SIG-M5 (cell line): ENCODE measurements at regions not wholly inside any gene's neighbourhood (a gene's known extent, or its start where the extent isn't known, plus 50 kb on each side); places are given as distances from the start of the nearest gene placed in this dataset.
"Not testable (repeated sequence)": the region's sequence is repeated elsewhere in the genome, so short reads cannot be mapped to it uniquely, and the experiment has no call there.

Source experiments
- DNase-seq: peaks from one replicate; lab custom pipeline; 2025; lab: John Stamatoyannopoulos, UW

DNA sequence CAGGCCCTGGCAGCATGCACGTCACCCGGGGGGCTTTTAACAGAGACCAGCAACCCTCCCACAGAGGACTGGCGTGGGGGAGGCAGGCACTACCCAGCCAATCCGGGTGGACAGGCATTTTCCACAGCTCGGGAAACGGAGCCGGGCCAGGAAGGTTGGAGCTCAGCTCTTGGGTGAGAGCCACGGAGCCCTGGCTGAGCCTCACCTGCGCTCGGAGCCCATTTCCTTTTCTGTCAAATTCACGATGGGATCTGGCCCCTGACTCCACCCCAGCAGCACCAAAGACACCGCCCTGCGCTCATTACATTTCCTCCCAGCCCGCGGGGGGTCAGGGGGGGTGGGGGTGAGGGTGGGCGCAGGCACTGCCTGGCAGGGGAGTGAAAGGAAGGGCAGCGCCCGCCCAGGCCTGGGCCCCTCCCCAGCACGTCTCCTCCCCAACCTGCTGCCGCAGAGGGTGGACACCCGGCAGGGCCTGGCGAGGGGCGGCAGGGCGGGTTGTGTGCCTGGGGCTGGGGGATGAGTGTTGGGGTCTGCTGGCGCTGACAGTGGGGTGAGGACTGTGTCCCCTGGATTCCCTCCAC lies 145.4 kb downstream of the LAT start:
- not testable (repeated sequence) for DNase-seq

DNA sequence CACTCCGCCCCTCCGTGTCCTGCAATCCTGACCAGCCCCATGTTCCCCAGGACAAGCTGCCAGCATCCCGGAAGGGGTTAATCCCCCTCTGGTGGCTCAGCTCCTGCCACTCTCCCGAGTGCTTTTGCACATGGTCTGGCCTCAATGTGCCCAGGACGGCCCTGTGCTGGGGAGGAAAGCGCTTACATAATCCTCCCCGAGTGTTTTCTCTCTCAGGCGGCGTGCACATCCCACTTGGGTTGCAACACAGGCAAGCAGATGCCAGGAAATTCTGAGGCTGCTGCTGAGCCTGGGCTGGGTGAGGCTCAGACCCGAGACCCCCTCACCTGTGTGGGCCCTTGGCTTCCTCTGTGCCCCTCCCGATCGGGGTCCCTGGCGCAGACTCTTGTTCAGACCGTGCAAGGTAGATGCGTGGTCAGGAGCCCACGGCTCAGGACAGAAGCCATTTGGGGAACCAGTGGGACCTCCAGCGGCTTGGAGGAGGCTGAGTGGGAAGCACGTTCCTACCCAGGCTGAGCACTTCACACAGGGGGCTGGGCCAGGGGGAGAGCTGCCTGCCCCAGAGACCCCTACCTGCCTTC lies 144.7 kb downstream of the LAT start:
- not testable (repeated sequence) for DNase-seq

DNA sequence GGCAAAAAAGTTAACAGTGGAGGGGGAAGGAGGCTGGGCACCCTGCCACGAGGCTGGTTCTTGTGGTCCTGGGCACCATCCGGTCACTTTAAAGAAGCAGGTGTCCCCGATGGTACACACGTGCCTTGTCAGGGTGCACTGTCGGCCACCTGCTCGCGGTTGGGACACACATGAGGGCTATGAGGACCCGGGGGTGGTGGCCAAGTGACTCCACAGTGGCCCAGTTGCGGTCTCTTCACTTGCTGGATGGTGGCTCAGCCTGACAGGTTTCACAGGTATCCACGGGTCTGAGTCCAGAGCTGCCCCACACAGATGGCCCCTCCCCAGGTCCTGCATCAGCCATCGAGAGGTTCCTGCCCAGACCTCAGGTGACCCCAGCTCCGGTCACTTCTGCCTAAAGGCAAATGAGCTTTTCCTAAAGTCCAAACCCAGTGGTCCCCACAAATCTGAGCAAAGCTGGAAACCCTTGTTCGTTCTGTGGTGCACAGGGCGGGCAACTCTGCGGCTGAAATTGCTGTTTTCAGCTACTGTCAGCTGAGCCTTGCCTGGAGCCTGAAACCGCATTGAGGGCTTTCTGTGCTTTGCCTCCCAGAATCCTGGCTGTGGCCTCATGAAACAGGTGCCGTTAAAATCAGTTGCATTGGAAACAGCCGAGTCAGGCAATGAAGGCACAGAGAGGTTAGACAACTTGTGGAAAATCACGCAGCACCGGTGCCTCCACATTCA lies 144.0 kb downstream of the LAT start:
- DNase-seq: not testable (repeated sequence)

DNA sequence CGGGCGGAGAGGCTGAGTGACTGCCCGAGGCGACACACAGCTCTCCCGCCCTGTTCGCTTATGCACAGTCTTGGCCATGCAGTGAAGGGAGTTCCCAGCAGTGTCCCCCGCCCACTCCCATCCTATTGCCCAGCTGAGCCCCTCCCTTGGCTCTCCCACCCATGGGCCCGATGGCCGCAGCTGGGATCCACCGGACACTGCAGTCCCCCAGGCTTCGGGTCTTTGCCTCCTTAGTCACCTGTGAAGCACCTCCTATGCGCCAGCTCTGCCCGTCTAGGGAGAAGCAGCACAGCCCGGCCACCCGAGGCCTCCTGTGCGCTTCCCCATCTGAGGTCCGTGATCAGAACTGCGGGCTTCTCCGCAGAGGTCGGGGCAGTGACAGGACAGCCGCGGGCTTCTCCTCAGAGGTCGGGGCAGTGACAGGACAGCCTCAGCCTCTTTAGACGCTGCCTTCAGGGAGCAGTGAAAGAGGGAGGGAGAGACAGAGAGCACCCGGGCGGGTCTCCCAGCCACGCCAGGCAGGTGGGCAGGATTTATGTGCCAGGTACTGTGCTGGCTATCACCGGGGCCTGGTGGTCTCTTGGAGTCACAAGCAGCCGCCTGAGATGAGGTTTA lies 143.1 kb downstream of the LAT start:
- not testable (repeated sequence) for DNase-seq

DNA sequence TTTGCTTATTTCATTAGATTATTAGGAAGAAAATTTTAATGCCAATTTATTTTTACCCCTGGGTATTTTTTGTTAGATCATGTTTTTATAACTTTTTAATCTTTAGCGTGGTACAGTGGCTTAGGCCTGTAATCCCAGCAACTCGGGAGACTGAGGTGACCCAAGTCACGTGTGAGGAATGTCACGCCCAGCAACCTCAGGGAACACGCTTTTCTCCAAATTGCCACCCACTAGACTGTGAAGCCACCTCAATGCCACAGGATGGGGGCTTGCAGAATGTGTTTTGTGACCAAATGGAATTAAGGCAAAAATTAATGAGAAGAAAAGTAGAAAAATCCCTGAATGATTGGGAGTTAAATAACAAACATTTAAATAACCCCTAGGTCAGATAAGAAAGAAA lies 141.8 kb downstream of the LAT start:
- no peak for DNase-seq

DNA sequence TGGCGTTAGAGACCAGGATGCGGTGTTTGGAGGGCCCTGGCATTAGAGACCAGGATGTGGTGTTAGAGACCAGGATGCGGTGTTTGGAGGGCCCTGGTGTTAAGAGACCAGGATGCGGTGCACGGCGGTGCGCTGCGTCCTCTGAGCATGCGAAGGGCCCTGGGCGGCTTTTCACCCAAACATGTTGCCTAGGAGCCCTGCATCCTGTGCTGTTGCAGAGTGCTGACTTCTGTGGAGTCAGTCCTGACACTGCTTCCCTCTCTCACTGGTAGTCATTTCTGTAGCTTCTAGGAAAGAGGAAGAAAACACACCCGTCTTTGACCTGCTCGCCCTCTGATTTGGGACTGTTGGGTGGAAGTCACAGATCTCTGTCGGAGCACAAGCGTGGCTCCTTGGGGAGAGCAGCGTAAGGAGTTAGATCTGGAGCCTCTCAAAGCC lies 141.2 kb downstream of the LAT start:
- DNase-seq: no peak

DNA sequence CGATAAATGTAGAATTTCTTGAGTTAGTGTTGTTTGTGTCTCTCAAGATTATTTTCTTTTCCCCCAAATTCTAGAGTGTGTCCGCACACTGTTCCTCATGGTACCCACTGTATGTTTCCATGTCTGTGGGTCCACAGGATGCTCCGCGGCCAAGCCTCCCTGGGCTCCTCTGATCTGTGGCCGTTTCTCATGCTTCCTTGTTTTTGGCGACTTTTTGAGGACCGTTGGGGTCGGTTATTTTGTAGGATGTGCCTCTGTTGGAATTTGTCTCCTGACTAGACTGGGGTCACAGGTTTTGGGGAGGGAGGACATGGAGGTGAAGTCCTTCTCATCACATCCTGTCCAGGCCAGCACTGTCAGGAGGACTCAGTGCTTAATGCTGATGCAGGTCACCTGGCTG lies 140.0 kb downstream of the LAT start:
- no peak for DNase-seq

DNA sequence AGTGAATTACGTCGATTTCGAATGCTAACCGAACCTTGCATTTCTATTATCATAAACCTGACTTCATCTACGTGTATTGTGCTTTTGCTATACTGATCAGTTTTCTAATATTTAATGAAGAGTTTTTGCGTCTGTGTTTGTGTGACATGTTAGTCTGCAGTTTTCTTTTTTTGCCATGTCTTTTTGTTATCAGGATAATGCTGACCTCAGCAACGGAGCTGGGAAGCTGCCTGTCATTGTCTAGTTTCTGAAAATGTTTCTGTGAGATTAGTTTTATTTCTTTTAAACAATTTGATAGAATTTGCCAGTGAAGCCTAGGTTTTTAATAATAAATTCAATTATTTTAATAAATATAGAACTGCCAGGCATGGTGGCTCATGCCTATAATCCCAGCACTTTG lies 139.3 kb downstream of the LAT start:
- not testable (repeated sequence) for DNase-seq

DNA sequence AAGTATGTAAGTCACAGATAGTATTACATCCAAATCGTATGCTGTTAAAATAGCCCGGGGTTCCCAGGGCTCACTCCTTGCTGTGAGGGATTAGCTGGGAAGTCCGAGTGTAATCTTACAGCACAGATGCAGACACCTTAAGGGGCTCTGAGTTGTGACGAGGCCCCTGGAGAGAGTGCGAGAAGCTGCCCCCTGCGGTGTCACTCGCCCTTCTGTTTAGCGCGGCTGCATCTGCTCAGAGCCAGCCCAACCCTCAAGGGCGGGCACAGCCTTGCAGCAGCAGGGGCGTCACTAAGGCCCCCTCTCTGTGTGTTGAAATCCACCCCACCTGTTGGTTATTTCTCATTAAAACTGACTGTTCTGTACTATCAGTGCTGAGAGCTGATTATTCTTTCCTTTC lies 135.8 kb downstream of the LAT start:
- DNase-seq: not testable (repeated sequence)

DNA sequence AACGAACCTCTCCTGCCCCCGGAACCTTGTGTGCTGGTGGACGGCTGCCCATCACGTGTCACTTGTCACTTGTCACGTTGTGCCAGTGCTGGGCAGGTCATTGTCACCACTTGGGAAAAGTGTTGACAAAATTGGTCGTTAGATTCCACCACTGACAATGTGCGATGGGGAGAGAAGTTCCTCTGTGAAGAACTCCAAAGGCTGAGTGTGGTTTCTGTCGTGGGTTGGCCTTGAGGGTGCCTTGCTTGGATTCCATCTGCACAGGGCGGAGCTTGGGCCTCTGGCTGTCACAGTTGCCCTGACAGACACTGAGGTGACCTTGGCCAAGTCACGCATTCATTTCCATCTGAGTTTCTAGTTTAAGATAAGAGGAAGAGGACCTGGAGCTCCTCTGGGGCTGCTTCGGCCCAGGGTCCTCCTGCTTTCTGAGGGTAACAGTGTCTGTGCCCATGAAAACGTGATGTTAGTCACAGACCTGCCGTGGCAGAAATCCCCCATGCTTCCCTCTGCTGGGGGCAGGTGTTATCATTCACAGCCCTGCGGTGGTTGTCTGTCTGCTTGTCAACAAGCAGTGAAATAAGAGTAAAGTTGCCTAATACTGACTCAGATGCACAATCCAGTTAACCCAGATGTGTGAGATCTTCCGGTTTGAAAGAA lies 133.6 kb downstream of the LAT start:
- DNase-seq: peak; percentile 18

DNA sequence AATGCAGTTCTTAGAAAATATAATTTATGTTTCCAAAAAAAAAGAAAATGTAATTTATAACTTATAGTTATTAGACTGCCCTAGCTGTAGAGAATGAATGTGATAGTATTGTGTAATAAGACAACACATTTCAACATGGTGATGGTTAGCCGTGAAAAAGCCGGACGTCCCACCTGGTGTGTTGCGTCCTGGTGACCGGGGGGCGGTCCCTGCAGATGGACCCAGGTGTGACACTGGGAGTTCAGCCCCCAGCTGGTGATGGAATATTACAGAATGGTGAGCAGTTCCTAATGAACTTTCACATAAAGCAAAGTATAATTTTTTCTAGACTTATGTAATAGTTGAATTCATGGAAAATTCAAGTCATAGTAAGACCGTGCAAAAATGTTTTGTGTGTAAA lies 132.8 kb downstream of the LAT start:
- DNase-seq: no peak

DNA sequence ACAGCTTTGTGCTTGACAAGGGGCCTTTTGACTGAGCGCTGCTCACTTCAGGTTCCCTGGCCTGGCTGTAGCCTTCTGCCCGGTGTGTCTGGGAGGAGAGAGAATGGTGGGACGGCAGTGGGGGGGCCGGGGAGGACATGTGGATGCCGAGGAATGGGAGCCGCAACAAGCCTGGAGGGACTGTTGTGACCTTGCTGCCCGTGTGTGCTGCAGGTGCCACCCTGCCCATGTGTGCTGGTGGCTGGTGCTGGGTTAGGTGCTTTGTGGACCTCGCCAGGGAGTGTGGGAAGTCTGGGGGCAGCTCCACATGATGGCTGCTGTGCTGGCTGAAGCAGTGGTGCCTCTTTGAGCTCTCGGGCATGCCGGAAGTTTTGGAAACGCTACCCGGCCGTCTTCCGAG lies 132.1 kb downstream of the LAT start:
- DNase-seq: no peak

DNA sequence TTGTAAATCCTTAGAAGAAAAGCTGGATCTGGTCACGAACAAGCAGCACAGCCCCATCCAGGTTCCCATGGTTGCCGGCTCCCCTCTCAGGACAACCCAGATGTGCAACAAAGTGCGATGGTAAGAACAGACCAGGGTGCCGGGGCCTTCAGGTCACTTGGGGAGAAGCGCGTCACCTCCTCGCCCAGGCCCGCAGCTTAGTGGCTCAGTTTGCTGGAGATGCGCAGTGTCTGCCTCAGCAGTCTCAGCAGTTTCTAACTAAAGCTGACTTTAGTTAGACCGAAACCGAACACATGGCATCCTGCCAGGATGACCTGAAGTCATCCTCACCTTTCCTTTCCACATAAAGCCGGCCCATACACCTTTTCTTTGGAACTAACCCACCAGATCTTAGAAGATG lies 131.4 kb downstream of the LAT start:
- DNase-seq: not testable (repeated sequence)

DNA sequence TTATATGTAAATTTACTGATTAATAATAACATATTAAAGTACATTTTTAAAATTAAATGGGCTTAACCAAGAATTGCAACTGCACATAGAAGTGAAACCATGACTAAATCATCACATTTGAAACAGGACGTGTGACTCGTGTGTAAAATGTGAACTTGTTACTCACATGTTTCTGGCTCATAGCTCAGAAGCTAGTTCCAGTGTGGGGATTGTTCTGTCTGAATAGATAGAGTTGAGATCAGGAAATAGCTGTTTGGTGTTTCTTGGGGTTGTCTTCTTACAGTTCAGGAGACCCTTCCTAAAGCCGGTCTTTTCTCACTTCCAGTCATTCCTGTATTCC lies 130.9 kb downstream of the LAT start:
- DNase-seq: not testable (repeated sequence)

DNA sequence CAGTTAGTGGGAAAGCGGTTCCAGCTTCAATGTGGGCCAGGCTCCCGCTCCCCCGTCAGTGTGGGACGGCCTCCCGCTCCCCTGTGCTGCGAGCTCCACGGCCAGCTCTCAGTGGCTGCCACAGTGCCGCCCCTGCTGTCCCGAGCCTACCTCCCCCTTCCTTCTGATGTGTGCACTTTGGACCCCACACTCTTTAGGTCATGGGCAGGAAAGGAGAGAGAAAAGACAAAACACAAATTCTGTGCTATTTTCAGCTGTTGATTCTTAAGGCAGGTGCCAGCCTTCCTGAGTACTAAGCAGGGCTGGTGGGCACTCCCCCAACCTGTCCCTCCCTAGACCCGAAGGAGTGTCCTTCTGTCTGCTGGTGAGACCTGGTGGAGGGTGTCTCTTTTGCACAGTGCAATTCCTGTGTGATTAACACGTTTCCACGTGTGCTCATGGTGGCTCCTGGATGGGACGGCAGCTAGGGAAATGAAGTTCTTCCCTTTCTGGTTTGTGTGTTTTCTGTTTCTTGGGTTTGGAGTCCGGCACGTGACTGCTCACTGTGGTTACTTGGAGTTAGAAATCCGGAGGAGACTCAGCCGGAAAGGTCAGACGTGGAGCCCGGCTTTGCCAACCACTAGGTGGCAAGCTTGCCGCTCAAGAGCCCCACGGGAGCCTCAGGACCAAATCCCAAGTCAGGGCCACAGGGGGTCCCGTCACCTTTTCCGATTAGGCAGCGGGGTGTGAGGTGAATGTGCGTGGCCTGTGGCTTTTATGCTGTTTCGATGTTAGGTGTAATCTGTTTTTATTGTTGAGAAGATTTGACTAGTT lies 130.3 kb downstream of the LAT start:
- not testable (repeated sequence) for DNase-seq

DNA sequence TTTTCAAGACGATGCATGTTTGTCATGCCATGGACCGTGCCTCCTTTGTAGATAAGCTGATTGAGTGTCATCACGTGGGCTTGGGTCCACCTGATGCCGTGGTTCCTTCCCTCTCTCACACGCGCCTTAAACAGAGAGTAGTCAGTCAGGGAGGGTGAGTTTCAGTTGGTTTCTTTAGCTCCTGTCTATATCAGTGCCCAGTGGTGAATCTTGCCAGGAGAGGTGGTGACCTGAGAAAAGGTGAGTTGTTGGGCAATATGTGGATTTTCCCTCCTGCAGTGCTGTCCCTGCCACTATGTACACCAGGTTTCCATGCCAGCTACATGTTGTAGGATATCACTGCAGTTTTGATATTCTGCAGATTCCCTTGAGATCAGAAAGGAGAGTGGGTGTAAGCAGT lies 129.7 kb downstream of the LAT start:
- no peak for DNase-seq

DNA sequence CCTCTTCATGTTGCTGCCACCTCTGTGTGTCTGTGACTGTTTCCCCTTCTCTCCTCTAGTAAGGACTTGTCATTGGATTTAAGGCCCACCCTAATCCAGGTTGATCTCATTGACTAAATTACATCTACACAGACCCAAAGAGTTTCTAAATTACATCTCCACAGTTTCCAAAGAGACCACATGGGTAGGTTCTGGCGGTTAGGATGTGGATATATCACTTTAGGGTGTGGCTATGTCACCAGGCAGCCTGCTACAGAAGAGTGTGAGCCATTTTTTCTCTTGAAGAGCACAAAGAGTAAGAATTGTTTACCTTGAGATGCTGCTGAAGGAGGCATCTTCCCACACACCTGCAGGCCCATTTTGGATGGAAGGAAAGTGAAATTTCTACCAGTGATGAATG lies 128.6 kb downstream of the LAT start:
- DNase-seq: not testable (repeated sequence)

DNA sequence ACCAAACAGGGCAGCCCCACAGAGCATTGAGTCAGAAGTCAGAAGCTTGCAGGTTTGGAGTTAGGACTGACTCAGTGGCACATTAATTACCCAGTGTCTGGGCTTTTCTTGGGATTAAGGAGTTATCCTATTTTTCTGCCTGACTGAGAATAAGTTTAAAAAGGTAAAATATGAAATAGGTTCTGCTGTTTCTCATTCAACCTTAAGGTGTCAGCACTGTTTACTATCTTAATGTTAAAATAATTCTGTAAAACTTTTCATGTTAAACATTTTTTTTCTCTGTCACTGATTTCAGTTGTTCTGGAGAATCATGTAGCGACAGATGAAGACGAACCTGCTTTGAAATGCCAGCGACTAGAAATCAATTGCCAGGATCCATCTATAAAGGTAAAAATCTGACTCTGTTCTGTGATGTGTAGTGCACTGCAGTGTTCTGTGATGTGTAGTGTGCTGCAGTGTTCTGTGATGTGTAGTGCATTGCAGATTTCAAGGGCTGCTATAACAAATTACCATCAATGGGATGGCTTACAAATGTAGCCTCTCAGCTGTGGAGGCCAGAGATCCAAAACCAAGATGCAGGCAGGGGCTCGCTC lies 128.0 kb downstream of the LAT start:
- no peak for DNase-seq

DNA sequence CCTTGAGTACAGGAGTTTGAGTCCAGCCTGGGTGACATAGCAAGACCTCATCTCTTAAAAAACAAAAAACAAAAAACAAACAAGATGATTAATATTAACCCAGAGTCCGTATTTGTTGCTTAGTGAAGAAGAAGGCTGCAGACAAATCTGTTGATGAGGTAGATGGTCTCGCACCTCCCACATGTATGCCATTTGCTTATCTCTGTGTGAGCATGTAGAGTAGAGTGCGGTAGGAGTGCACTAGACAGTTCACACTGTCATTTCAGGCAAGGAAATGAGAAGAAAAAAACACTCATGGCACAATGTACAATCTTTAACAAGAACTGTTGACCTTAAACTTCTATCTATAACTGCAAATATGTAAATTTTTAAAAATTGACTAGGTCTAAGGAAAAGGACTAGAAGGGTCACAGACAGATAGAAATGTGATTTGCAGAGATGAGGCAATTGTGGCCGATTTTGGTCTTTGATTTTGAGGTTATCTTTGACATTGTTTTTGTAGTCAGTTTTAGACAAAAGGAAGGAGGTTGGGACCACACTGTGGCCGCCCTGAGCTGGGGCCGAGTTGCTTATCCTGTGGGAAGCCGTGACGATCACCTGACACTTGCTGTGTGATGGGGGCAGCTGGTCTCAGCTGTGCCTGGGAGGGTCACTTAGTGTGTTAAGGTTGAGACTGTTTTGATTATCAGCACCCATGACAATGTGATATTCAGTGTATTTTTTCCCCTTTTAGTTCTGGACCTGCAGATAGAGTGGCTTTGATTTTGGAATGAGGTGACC lies 127.2 kb downstream of the LAT start:
- not testable (repeated sequence) for DNase-seq

DNA sequence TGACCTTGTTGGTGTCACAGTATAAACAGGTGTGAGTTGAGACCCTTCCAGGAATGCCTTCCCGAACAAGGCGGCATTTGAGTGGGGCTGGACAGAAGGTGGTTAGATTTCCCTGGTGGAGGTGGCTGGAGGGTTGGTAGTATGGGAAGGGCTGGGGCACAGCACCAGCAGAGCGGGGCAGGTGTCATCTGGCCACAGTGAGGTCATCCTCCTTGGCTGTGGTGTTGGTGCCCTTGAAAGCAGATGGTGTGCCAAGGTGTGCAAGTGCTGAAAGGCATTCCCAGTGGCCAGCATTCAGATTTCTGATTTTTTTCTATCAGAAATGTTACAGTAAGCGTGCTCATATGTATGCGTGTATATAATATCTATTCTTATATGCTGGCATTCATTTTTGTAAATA lies 126.6 kb downstream of the LAT start:
- no peak for DNase-seq
